HEK293 (cell line): ENCODE measurements at regions not wholly inside any gene's neighbourhood (a gene's known extent, or its start where the extent isn't known, plus 50 kb on each side); places are given as distances from the start of the nearest gene placed in this dataset.

Source experiments
- CTCF ChIA-PET: fragments of 350-600 bp; formaldehyde crosslinking; extraction: SDS; loops from one replicate; lab custom pipeline; 2021; ENCODE audit warnings: antibody characterized with exemption; lab: Yijun Ruan, JAX
- POLR2A ChIA-PET: fragments of 300-600 bp; formaldehyde crosslinking; extraction: SDS; loops from one replicate; lab custom pipeline; 2020; ENCODE audit warnings: antibody characterized with exemption, inconsistent platforms; lab: Yijun Ruan, JAX
- H3K27ac ChIP-seq: fragments of 200-500 bp; sonication (Bioruptor generic); 2 replicates; pipeline ENCODE4 v1.5.1; 2014; ENCODE audit warnings: low read depth, low read length, control low read depth, inconsistent platforms; ENCODE audit errors: extremely low read depth
- H3K36me3 ChIP-seq, 2 experiments: fragments of 200-500 bp in 1 of 2; sonication (Bioruptor generic) in 1 of 2; 1 replicate in 1 of 2; 2 replicates in 1 of 2; pipeline ENCODE4 v1.5.1; 2014 to 2017; ENCODE audit warnings: inconsistent platforms in 2 of 2, low read length in 2 of 2; ENCODE audit not compliant: control insufficient read depth in 2 of 2, insufficient read depth in 1 of 2
- H3K4me1 ChIP-seq: fragments of 200-500 bp; sonication (Bioruptor generic); 2 replicates; pipeline ENCODE4 v1.5.1; 2014; ENCODE audit warnings: mild to moderate bottlenecking, low read length, inconsistent platforms; ENCODE audit not compliant: control insufficient read depth, insufficient read depth
- H3K4me3 ChIP-seq: 2 replicates; pipeline ENCODE4 v1.5.1; 2011; ENCODE audit warnings: low read depth, mild to moderate bottlenecking, control low read depth, low read length, moderate library complexity
- H3K9me3 ChIP-seq: fragments of 200-500 bp; sonication (Bioruptor generic); 2 replicates; pipeline ENCODE4 v1.5.1; 2014; ENCODE audit warnings: low read depth, low read length, inconsistent platforms; ENCODE audit not compliant: control insufficient read depth, insufficient read depth
- CTCF ChIP-seq: fragments of 450-650 bp; formaldehyde crosslinking; IDR thresholded peaks from 2 replicates; pipeline ENCODE4 v1.5.1; 2016; ENCODE audit warnings: missing biosample characterization, missing genetic modification characterization
- HOXA7 ChIP-seq: sonication (generic); formaldehyde crosslinking; IDR thresholded peaks from 2 replicates; pipeline ENCODE4 v1.8.1; 2022; ENCODE audit warnings: missing genetic modification reagents, borderline replicate concordance
- KLF10 ChIP-seq: fragments of 450-650 bp; IDR thresholded peaks from 2 replicates; pipeline ENCODE4 v1.5.1; 2018; ENCODE audit warnings: missing biosample characterization, mild to moderate bottlenecking, missing genetic modification characterization
- PRDM2 ChIP-seq: fragments of 450-650 bp; formaldehyde crosslinking; IDR thresholded peaks from 2 replicates; pipeline ENCODE4 v1.5.1; 2016; ENCODE audit warnings: missing biosample characterization, missing genetic modification characterization, borderline replicate concordance
- ZNF121 ChIP-seq: fragments of 450-650 bp; formaldehyde crosslinking; IDR thresholded peaks from 2 replicates; pipeline ENCODE4 v1.5.1; 2016; ENCODE audit warnings: missing biosample characterization, missing genetic modification characterization
- ZNF138 ChIP-seq: fragments of 450-650 bp; formaldehyde crosslinking; IDR thresholded peaks from 2 replicates; pipeline ENCODE4 v1.5.1; 2016; ENCODE audit warnings: missing biosample characterization, missing genetic modification characterization, borderline replicate concordance
- ZNF140 ChIP-seq: fragments of 450-650 bp; formaldehyde crosslinking; IDR thresholded peaks from 2 replicates; pipeline ENCODE4 v1.5.1; 2016; ENCODE audit warnings: missing biosample characterization, missing genetic modification characterization
- ZNF184 ChIP-seq: fragments of 450-650 bp; IDR thresholded peaks from 2 replicates; pipeline ENCODE4 v1.5.1; 2018; ENCODE audit warnings: missing biosample characterization, mild to moderate bottlenecking, missing genetic modification characterization
- ZNF24 ChIP-seq: fragments of 450-650 bp; formaldehyde crosslinking; IDR thresholded peaks from 2 replicates; pipeline ENCODE4 v1.5.1; 2016; ENCODE audit warnings: missing biosample characterization, missing genetic modification characterization
- ZNF341 ChIP-seq: fragments of 450-650 bp; formaldehyde crosslinking; IDR thresholded peaks from 2 replicates; pipeline ENCODE4; 2016; ENCODE audit warnings: low read depth, missing biosample characterization, missing genetic modification characterization
- ZNF449 ChIP-seq: fragments of 450-650 bp; formaldehyde crosslinking; IDR thresholded peaks from 2 replicates; pipeline ENCODE4 v1.5.1; 2017; ENCODE audit warnings: missing biosample characterization, mild to moderate bottlenecking, missing genetic modification characterization, moderate library complexity
- ZNF513 ChIP-seq: fragments of 450-650 bp; IDR thresholded peaks from 2 replicates; pipeline ENCODE4 v1.5.1; 2018; ENCODE audit warnings: missing biosample characterization, missing genetic modification characterization
- ZNF544 ChIP-seq: fragments of 450-650 bp; formaldehyde crosslinking; IDR thresholded peaks from 2 replicates; pipeline ENCODE4 v1.5.0; 2017; ENCODE audit warnings: missing biosample characterization, missing genetic modification characterization
- ZNF549 ChIP-seq: fragments of 450-650 bp; IDR thresholded peaks from 2 replicates; pipeline ENCODE4 v1.5.1; 2018; ENCODE audit warnings: missing biosample characterization, missing genetic modification characterization, mild to moderate bottlenecking, inconsistent platforms, moderate library complexity
- ZNF585B ChIP-seq: fragments of 450-650 bp; formaldehyde crosslinking; IDR thresholded peaks from 2 replicates; pipeline ENCODE4 v1.5.1; 2016; ENCODE audit warnings: missing biosample characterization, missing genetic modification characterization
- ZNF610 ChIP-seq: fragments of 450-650 bp; formaldehyde crosslinking; IDR thresholded peaks from 2 replicates; pipeline ENCODE4 v1.5.1; 2016; ENCODE audit warnings: missing biosample characterization, missing genetic modification characterization, borderline replicate concordance
- ZNF624 ChIP-seq: fragments of 450-650 bp; formaldehyde crosslinking; IDR thresholded peaks from 2 replicates; pipeline ENCODE4 v1.5.1; 2017; ENCODE audit warnings: missing biosample characterization, missing genetic modification characterization
- ZNF76 ChIP-seq: fragments of 450-650 bp; formaldehyde crosslinking; IDR thresholded peaks from 2 replicates; pipeline ENCODE4; 2016; ENCODE audit warnings: low read depth, missing biosample characterization, missing genetic modification characterization, borderline replicate concordance
- ZNF768 ChIP-seq: fragments of 450-650 bp; formaldehyde crosslinking; IDR thresholded peaks from 2 replicates; pipeline ENCODE4 v1.5.1; 2018; ENCODE audit warnings: missing biosample characterization, mild to moderate bottlenecking, missing genetic modification characterization

- Histone ChIP-seq H3K36me3 (no peaks in the 10 kb centered on the region), H3K4me1 (no peaks in the 10 kb centered on the region), H3K9me3 (no peaks in the 10 kb centered on the region), H3K4me3 (no peak overlapping the region), H3K27ac (no peak overlapping the region)
- no peak for TF ChIP-seq ZNF549
- TF ChIP-seq CTCF (tag by site-specific recombination), result no peak
- no peak for TF ChIP-seq HOXA7 (CRISPR knock-in tag)
- ChIA-PET CTCF (no interaction called here), POLR2A (no interaction called here)
These were observed 120.3 kb downstream of the FAM161A start for GRCh38 chr2:61733563-61733962.

- POLR2A ChIA-PET, result no interaction called here
- CTCF ChIA-PET, result no interaction called here
- Histone ChIP-seq H3K4me3 (no peak overlapping the region), H3K27ac (no peak overlapping the region), H3K4me1 (no peaks in the 10 kb centered on the region), H3K36me3 (no peaks in the 10 kb centered on the region)
- TF ChIP-seq KLF10 (tag by site-specific recombination), result no peak
- no peak for TF ChIP-seq ZNF585B (tag by site-specific recombination)
- TF ChIP-seq ZNF140 (tag by site-specific recombination), result no peak
- TF ChIP-seq ZNF544 (tag by site-specific recombination), result no peak
- TF ChIP-seq ZNF449 (tag by site-specific recombination), result no peak
- TF ChIP-seq ZNF624 (tag by site-specific recombination), result no peak
- TF ChIP-seq ZNF121 (tag by site-specific recombination), result no peak
- no peak for TF ChIP-seq ZNF24 (tag by site-specific recombination)
- no peak for TF ChIP-seq ZNF76
- no peak for TF ChIP-seq ZNF513 (tag by site-specific recombination)
- TF ChIP-seq ZNF341, result no peak
- TF ChIP-seq ZNF610 (tag by site-specific recombination), result no peak
- no peak for TF ChIP-seq ZNF768 (tag by site-specific recombination)
- no peak for TF ChIP-seq ZNF184 (tag by site-specific recombination)
- TF ChIP-seq PRDM2, result no peak
- no peak for TF ChIP-seq ZNF138 (tag by site-specific recombination)
- TF ChIP-seq, all 188 proteins: peak for 0
- no peaks in the 10 kb centered on the region for H3K9me3 ChIP-seq
These were observed 121.1 kb downstream of the FAM161A start for GRCh38 chr2:61732787-61733186.
